CD4-positive, alpha-beta T cell treated with Interleukin-4 for 4 hours (primary cell): ENCODE measurements at regions not wholly inside any gene's neighbourhood (a gene's known extent, or its start where the extent isn't known, plus 50 kb on each side); places are given as distances from the start of the nearest gene placed in this dataset.
"Not testable (repeated sequence)": the region's sequence is repeated elsewhere in the genome, so short reads cannot be mapped to it uniquely, and the experiment has no call there.

Experiments used
- DNase-seq: peaks from one replicate; pipeline ENCODE4 v3.0.0-alpha.2; 2020

- DNase-seq = no peak
Measured at GRCh38 chr17:31746884-31747495, 112.1 kb downstream of the COPRS start.

DNA sequence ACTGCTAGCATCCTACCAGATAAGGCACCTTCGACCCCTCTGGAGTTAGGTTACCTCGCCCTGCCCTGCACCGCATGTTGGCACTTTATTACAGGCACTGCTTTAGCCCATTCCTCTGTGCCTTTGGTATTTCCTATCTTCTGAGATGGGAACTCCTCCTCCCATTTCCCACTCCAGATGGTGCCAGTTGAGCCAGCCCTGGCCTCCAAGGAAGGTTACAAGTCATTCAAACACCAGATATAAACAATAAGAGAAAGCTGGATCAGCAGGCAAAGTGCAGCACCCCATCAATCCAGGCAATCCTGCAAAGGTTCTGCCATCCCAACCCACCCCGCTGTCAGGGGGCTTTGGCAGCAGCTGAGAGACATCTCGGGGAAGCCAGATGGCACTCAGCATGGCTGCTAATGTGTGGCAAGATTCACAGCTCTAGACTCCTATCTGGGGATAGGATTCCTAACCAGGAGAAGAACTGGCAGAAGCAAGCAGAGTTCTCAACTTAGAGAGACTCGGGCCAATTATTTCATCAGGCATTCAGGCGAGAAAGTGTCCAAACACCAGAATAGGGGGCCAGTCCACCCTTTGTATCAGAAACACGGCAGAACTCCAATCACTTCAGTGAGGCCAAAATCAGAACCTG lies 113.0 kb downstream of the COPRS start:
- no peak for DNase-seq

DNA sequence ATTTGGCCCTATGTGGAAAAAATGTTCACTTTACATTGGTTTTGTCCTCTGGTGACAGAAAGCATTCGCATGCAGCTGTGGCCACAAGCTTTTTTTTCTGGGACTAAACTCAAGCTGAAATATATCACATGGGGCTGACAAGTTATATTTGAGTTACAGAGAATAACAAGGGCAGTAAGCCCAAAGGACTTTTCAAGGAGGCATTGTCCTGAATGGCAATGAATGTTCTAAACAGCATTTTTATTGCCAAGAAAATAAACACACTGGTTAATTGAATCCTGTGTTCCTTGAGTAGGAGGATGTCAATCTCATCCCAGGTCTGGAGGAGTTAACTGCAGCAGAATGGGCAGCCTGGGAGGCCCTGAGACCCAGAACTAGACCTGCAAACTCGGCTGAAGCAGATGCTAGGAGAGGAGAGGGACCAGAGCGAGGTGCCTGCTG lies 114.5 kb downstream of the COPRS start:
- DNase-seq = no peak

- DNase-seq = no peak
Measured at GRCh38 chr17:31743797-31744196, 115.2 kb downstream of the COPRS start.

DNA sequence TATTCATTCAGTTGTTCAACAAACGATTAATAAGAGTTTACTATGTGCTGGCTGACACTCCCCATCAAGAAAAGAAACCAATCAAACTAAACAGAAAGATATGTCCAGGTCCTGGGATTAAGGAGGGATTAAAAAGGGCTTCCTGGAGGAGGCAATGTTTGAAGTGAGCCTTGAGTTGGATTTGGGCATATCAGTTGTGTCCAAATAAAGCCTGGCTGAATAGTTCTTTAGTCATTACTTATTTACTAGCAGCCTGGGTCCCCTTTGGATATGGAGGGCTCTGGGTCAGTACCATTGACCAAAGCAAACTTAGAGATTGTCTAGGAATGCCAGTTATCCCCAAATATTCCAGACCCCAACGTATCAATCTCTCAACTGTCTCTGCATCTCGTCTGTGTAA lies 117.7 kb downstream of the COPRS start:
- no peak for DNase-seq

GRCh38 chr17:31740611-31741082 lies 118.4 kb downstream of the COPRS start:
- DNase-seq = no peak

DNA sequence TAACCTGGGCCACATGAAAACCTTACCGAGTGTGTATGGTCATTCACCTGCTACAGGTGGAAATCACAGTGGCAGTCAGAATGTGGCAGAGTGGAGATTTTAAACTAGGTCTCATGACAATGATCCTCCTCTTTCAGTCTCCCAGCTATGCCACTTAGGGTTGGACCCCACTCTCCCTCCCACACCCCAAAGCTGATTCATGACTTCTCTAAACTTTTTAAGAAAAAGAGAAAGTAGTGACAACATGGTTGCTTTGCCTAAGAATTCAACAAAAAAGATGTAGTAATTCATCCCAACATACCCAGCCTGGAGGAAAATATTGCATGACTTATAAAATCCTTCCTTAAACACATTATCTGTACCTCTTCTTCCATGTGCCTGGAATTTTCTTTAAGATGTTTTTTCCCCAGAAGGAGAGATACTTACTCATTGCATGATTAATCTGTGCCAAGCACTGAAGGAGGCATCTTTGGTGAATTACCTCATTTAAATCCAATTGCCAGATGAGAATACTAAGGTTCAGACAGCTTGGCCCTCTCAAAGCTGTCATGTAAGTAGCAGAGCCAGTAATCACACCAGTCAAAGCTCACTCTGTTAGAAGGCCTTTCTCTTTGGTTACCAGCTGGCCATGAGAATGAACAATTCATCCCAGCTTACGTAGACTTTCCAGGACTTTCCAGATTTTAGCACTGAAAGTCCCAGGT lies 119.9 kb downstream of the COPRS start:
- DNase-seq = no peak

DNA sequence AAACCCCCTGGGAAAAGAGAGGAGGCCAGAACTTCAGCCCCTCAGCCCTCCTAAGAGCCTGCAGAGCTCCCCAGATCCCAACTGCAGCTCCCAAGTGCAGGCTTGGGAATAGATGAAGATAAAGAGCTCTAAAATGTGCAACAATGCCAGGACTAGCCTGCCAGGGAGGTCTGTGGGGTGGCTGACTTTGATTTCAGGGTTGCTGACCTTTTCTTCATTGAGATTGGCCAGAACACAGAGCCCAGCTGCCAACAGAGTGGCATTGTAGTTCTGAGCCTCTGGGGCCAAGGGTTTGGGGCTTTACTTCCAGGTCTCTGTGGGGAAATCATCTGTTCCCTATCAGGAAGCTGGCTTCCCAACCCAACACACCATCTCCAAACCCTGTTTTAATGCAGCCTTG lies 120.6 kb downstream of the COPRS start:
- DNase-seq = no peak

DNA sequence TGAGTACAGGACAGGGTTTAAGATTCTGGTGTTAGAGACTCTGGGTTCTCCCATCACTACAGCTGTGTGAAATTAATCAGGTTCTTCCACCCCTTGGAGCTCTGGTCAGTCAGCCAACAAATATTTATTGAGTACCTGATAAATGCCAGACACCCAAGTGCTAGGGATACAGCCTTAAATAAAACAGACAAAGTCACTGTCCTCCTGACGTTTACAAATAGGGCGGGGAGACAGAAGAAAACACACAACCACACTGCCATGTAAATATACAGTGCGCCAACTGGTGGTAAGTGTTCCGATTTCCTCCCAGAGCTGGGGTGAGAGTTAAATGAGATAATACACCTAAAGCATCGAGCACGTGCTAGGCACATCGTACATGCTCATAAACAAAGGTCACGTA lies 121.0 kb downstream of the COPRS start:
- DNase-seq = no peak

GRCh38 chr17:31736855-31737625 lies 122.0 kb downstream of the COPRS start:
- no peak for DNase-seq

DNA sequence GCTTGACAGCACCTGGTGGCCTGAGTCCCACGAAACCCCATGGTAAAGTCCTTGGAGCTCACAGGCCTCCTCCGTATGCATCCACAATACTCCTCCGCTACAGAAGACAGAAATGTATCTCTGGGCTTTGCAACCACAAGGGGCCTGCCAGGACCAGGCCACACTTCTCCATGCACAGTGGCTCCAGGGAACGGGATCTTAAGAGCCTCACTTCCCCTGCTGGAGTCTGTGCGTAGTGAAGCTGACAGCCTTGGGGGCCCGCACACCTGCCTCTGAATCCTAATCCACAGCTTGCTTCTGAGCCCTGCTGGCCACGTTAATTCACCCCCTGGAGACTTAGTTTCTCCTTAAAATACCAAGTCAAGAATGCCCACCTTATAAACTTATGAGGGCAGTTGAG lies 125.7 kb downstream of the COPRS start:
- DNase-seq = no peak

- DNase-seq = not testable (repeated sequence)
Measured at GRCh38 chr17:31731585-31732154, 127.4 kb downstream of the COPRS start.

GRCh38 chr17:31731118-31731517 lies 127.9 kb downstream of the COPRS start:
- no peak for DNase-seq

- DNase-seq = no peak
Measured at GRCh38 chr17:31726980-31727427, 132.0 kb downstream of the COPRS start.

- no peak for DNase-seq
Measured at GRCh38 chr17:31724619-31725018, 134.4 kb downstream of the COPRS start.

DNA sequence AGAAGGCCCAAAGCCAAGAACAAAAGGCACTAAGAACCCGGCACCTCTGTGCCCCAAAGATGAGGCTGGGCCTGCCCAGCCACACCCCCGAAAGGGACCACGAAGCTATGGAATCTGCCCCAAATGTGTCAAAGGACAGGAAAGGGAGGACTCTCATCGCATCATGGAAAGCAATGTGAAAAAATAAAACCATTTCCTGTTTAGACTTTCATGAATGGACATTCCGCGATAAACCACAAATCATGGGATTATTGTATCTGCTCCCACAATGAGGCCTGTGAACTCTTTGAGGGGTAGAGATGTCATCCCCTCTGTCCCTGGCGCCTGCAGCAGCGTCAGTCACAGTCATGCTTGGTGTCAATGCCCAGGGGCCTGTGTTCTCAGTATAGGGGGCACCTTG lies 135.0 kb downstream of the COPRS start:
- no peak for DNase-seq

DNA sequence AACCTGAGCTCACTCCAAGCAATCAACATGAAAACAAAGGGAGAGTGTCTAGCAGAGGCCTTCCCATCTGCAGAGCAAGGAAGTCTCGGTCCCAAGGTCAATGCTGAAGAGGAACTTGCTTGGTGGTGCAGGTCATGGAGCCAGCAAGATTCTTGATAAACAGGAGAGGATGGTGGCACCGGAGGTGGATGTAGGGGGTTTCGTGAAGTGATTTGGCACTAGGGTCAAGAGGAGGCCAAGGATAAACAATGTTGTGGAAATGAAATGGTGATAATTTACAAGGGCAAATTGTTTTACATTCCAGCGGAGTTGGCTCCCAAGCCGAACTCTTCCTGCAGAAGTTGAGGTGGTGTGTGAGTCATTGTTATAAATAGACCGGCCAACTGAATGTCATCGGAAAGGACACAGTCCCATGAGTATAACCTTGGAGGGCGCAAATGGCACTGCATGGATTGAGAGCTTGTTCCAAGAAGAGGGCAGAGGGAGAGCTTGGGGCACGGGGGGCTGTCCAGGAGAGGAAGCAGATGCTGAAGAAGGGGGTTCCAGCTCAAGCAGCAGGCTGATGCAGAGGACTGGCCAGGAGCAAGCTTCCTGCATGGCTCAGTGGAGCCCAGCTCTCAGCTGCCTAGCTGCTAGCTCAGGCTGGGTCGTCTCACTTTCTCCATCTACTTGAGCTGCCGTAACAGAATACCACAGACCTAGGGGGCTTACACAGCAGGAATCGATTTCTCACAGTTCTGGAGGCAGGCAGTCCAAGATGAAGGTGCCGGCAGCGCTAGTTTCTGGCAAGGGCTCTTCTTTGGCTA lies 136.6 kb downstream of the COPRS start:
- DNase-seq = no peak

DNA sequence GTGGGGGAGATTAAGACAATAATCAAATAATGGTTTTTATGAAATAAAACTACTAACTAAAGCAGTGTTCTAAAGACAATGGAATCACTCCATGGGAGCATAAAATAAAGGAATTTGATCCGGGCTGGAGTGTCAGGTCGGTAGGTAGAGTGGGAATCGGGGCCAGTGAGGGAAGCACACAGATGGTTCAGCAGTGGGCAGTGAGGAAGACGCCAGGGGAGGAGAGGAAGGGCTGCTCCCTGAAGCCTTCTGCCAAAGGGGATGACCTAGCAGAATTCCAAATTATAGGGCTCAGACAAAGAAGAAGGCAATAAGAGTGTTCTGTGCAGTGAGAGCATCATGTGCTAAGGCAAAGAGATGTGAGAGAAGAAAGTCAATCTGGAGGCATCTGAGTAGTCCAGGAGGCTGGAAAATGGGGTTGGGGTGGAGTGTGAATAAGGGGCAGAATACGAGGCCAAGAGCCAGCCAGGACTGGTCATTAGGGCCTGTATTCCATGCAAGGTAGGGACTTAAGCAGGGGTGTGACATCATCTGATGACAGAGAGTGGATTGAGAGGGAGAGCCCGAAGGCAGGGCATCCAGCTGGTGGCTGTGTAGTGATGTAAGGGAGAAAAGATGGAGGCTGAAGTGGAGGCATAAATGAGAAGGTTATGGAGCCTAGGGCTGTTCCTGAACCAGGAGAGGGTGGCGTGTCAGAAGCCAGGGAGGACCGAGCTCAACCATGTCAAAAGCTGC lies 137.6 kb downstream of the COPRS start:
- no peak for DNase-seq

GRCh38 chr17:31717251-31717650 lies 141.8 kb downstream of the COPRS start:
- not testable (repeated sequence) for DNase-seq

DNA sequence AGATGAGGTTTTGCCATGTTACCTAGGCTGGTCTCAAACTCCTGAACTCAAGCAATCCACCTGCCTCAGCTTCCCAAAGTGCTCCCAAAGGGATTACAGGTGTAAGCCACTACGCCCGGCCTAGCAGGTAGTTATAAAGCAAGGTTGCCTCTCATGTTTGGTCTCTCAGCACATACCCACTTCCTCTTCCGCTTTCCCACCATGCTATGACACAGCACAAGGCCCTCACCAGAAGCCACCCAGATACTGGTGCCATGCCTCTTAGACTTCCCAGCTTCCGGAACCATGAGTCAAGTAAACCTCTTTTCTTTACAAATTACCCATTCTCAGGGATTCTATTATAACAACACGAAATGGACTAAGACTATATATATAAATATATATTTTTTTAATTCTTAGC lies 143.6 kb downstream of the COPRS start:
- DNase-seq = no peak

- no peak for DNase-seq
Measured at GRCh38 chr17:31704483-31704882, 154.6 kb downstream of the COPRS start.
